22Rv1 (cell line): ENCODE measurements at regions not wholly inside any gene's neighbourhood (a gene's known extent, or its start where the extent isn't known, plus 50 kb on each side); places are given as distances from the start of the nearest gene placed in this dataset.

Source experiments
- H3K27ac ChIP-seq: fragments of 450-650 bp; 2 replicates; pipeline ENCODE4 v1.5.1; 2017
- ZFX ChIP-seq: fragments of 450-650 bp; IDR thresholded peaks from 2 replicates; pipeline ENCODE4 v1.6.1; 2017; ENCODE audit warnings: antibody characterized with exemption, borderline replicate concordance
- TF ChIP-seq, protein P1 (sequence below): fragments of 450-650 bp; IDR thresholded peaks from 2 replicates; pipeline ENCODE4 v1.5.1; 2017; ENCODE audit warnings: mild to moderate bottlenecking

- TF ChIP-seq, protein P1, sequence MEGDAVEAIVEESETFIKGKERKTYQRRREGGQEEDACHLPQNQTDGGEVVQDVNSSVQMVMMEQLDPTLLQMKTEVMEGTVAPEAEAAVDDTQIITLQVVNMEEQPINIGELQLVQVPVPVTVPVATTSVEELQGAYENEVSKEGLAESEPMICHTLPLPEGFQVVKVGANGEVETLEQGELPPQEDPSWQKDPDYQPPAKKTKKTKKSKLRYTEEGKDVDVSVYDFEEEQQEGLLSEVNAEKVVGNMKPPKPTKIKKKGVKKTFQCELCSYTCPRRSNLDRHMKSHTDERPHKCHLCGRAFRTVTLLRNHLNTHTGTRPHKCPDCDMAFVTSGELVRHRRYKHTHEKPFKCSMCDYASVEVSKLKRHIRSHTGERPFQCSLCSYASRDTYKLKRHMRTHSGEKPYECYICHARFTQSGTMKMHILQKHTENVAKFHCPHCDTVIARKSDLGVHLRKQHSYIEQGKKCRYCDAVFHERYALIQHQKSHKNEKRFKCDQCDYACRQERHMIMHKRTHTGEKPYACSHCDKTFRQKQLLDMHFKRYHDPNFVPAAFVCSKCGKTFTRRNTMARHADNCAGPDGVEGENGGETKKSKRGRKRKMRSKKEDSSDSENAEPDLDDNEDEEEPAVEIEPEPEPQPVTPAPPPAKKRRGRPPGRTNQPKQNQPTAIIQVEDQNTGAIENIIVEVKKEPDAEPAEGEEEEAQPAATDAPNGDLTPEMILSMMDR, result no peak
- no peak for TF ChIP-seq ZFX
- H3K27ac ChIP-seq, result no peak overlapping the region
Measured at GRCh38 chr10:130546841-130547240, 410.6 kb downstream of the GLRX3 start.

GRCh38 chr10:130547368-130547767 is 411.2 kb downstream of the GLRX3 start:
- TF ChIP-seq, protein P1, result no peak
- TF ChIP-seq ZFX, result no peak
- no peak overlapping the region for H3K27ac ChIP-seq

- TF ChIP-seq ZFX, result no peak
- TF ChIP-seq, protein P1, result no peak
- no peak overlapping the region for H3K27ac ChIP-seq
Measured at GRCh38 chr10:130550952-130551674, 414.9 kb downstream of the GLRX3 start.

DNA sequence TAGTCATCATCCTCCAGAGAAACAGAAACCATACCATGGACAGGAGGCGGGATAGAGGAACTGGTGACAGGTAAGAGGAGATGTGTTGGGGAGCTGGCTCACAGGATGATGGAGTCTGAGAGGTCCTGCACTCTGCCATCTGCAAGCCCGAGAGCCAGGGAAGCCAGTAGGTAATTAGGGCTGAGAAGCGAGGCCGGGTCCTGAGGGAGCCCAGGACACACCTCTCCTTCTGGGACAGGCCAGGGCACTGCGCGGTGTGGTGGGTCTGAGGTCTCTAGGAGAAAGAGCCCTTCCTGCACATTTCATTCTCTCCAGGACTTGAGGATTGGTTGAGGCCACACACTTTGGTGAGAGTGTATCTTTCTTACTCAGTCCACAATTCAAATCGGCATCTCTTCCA is 415.5 kb downstream of the GLRX3 start:
- TF ChIP-seq, protein P1, result no peak
- no peak overlapping the region for H3K27ac ChIP-seq

DNA sequence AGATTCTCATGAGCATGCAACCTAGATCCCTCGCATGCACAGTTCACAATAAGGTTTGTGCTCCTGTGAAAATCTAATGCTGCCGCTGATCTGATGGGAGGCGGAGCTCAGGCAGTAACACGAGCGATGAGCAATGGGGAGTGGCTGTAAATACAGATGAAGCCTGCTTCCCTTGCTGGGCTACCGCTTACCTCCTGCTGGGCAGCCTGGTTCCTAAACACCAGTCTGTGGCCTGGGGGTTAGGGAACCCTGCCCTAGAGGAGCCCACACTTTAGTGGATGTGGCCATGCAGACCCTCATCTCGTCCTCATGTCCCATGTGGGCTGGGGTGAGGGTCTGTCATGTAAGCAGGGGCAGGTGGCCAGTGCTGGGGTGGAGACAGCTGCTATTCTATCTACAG is 417.6 kb downstream of the GLRX3 start:
- no peak overlapping the region for H3K27ac ChIP-seq
- TF ChIP-seq ZFX, result no peak
- TF ChIP-seq, protein P1, result no peak

DNA sequence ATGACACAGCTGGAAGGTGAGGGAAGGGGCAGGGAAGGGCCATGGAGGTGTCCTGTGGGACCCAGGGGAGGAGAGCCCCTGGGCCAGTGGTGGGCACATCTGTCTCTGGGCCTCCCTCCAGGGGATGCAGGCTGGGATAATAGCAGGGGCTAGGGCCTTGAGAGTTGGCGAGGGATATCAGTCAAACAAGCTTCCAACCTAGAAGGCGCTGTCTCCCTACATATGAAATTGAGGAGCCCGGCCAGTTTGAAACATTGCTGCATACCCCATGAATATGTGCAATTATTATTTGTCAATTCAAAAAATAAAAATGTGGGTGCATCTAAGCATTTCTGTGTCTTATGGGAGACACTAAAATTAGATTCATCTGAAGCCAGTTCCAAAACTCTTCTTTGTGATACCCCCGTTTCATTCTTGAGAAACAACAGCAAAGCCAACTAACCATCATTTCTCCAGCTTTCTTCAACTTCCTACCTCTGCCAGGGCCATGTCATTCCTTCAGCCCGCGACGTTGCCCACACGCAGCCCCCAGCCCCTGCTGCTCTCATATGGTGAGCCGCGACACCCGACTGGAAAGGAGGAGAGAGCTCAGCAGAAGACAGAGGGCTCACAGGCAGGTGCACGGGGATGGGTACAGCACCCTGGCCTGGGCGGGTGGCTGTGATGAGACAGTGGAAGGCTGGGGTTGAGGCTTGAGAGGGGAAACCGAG is 418.7 kb downstream of the GLRX3 start:
- TF ChIP-seq, protein P1, result no peak
- no peak for TF ChIP-seq ZFX
- no peak overlapping the region for H3K27ac ChIP-seq

DNA sequence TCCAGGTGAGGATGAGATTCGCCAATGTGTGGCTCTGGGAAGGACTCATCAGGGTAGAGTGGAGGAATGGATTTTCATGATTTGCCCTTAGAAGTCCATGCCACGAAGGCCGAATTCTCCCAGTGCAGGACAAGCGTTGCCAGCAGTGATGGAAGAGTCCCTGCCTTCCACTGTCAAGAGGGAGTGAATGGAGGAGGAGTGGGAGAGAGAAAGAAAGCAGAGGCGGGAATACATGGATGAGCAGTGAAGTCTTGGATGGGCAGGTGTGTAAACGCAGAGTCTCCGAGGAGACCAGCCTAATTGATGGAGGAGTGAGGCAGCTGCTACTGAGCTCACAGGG is 419.2 kb downstream of the GLRX3 start:
- TF ChIP-seq, protein P1, result no peak
- no peak for TF ChIP-seq ZFX
- no peak overlapping the region for H3K27ac ChIP-seq
